ENCODE measurements at regions not wholly inside any gene's neighbourhood (a gene's known extent, or its start where the extent isn't known, plus 50 kb on each side); places are given as distances from the start of the nearest gene placed in this dataset.

GRCh38 chr9:82124090-82124489 is 135.5 kb downstream of the SPATA31D1 start:
- TF ChIP-seq YY1 (IDR thresholded peaks at IDR 0.05; ENCODE audit: insufficient read depth, insufficient read length) = no peak
- TF ChIP-seq SUZ12 (IDR thresholded peaks at IDR 0.05; ENCODE audit: extremely low read depth, insufficient read depth, insufficient read length) = no peak
